Liver (tissue), 3 donors: ENCODE measurements at regions not wholly inside any gene's neighbourhood (a gene's known extent, or its start where the extent isn't known, plus 50 kb on each side); places are given as distances from the start of the nearest gene placed in this dataset.
"Not testable (repeated sequence)": the region's sequence is repeated elsewhere in the genome, so short reads cannot be mapped to it uniquely, and the experiment has no call there.

ENCODE experiments used
- EGR1 ChIP-seq, 2 donors: IDR thresholded peaks; 2 replicates each; pipeline ENCODE4 v1.6.1; 2016 to 2018; ENCODE audit warnings: antibody characterized with exemption in 2 of 2, low read depth in 2 of 2
- FOXA2 ChIP-seq: IDR thresholded peaks from 2 replicates; pipeline ENCODE4 v1.6.1; 2016; ENCODE audit warnings: antibody characterized with exemption
- GABPA ChIP-seq, 2 donors: IDR thresholded peaks in 1 of 2; conservative IDR thresholded peaks in 1 of 2; 2 replicates each; pipeline ENCODE4 v1.6.1; 2016; ENCODE audit warnings: antibody characterized with exemption in 2 of 2, mild to moderate bottlenecking in 1 of 2, moderate library complexity in 1 of 2
- JUND ChIP-seq, 2 donors: IDR thresholded peaks; 2 replicates each; pipeline ENCODE4 v1.6.1; 2016; ENCODE audit warnings: antibody characterized with exemption in 2 of 2
- RAD21 ChIP-seq, 2 donors: IDR thresholded peaks; 2 replicates each; pipeline ENCODE4 v1.6.1; 2016; ENCODE audit warnings: antibody characterized with exemption in 2 of 2, mild to moderate bottlenecking in 2 of 2
- REST ChIP-seq: IDR thresholded peaks from 2 replicates; pipeline ENCODE4 v1.6.1; 2016; ENCODE audit warnings: antibody characterized with exemption, mild to moderate bottlenecking
- SP1 ChIP-seq: IDR thresholded peaks from 2 replicates; pipeline ENCODE4 v1.6.1; 2018; ENCODE audit warnings: antibody characterized with exemption, mild to moderate bottlenecking
- TF ChIP-seq, protein P1 (sequence below): fragments of 150-350 bp; IDR thresholded peaks from 2 replicates; pipeline ENCODE4 v1.5.1; 2017; ENCODE audit warnings: improper control_type of control experiment, low read depth, low read length; ENCODE audit not compliant: missing input control
- donor health status: healthy.
- donor health status: healthy.

- TF ChIP-seq, protein P1, sequence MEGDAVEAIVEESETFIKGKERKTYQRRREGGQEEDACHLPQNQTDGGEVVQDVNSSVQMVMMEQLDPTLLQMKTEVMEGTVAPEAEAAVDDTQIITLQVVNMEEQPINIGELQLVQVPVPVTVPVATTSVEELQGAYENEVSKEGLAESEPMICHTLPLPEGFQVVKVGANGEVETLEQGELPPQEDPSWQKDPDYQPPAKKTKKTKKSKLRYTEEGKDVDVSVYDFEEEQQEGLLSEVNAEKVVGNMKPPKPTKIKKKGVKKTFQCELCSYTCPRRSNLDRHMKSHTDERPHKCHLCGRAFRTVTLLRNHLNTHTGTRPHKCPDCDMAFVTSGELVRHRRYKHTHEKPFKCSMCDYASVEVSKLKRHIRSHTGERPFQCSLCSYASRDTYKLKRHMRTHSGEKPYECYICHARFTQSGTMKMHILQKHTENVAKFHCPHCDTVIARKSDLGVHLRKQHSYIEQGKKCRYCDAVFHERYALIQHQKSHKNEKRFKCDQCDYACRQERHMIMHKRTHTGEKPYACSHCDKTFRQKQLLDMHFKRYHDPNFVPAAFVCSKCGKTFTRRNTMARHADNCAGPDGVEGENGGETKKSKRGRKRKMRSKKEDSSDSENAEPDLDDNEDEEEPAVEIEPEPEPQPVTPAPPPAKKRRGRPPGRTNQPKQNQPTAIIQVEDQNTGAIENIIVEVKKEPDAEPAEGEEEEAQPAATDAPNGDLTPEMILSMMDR = not testable (repeated sequence)
- not testable (repeated sequence) for TF ChIP-seq FOXA2; GABPA (IDR thresholded peaks at IDR 0.05 in 1 of 2, conservative IDR thresholded peaks at IDR 0.05 in 1 of 2); EGR1 (IDR thresholded peaks at IDR 0.05; ENCODE audit: low read depth in 2 of 2); RAD21 (IDR thresholded peaks at IDR 0.05); REST; SP1; JUND (IDR thresholded peaks at IDR 0.05)
Measured at GRCh38 chr1:121019715-121020349, 130.3 kb downstream of the PPIAL4A start.
